AG08396 (cell line): ENCODE measurements at regions not wholly inside any gene's neighbourhood (a gene's known extent, or its start where the extent isn't known, plus 50 kb on each side); places are given as distances from the start of the nearest gene placed in this dataset.

Source experiments
- DNase-seq: peaks from one replicate; pipeline ENCODE4 v3.0.0; 2012; ENCODE audit warnings: low spot score, mixed read lengths

- DNase-seq: no peak
Measured at GRCh38 chr5:88487066-88487465, 218.4 kb upstream of the TMEM161B start.

GRCh38 chr5:88486431-88486830 lies 217.8 kb upstream of the TMEM161B start:
- DNase-seq: no peak

- DNase-seq: no peak
Measured at GRCh38 chr5:88485531-88485930, 216.9 kb upstream of the TMEM161B start.

- DNase-seq: no peak
Measured at GRCh38 chr5:88483964-88484672, 215.5 kb upstream of the TMEM161B start.

GRCh38 chr5:88480801-88481499 lies 212.3 kb upstream of the TMEM161B start:
- DNase-seq: no peak

GRCh38 chr5:88480245-88480644 lies 211.6 kb upstream of the TMEM161B start:
- DNase-seq: no peak

- DNase-seq: no peak
Measured at GRCh38 chr5:88474574-88474973, 205.9 kb upstream of the TMEM161B start.

GRCh38 chr5:88470745-88471144 lies 202.1 kb upstream of the TMEM161B start:
- no peak for DNase-seq

- no peak for DNase-seq
Measured at GRCh38 chr5:88459971-88460370, 191.3 kb upstream of the TMEM161B start.

GRCh38 chr5:88452820-88453219 lies 184.2 kb upstream of the TMEM161B start:
- DNase-seq: no peak

- DNase-seq: no peak
Measured at GRCh38 chr5:88450239-88450638, 181.6 kb upstream of the TMEM161B start.

GRCh38 chr5:88438006-88438405 lies 169.4 kb upstream of the TMEM161B start:
- DNase-seq: peak; percentile 4

GRCh38 chr5:88436290-88436689 lies 167.6 kb upstream of the TMEM161B start:
- no peak for DNase-seq

- DNase-seq: no peak
Measured at GRCh38 chr5:88428633-88429032, 160.0 kb upstream of the TMEM161B start.

GRCh38 chr5:88426441-88426840 lies 157.8 kb upstream of the TMEM161B start:
- DNase-seq: no peak

GRCh38 chr5:88425124-88425523 lies 156.5 kb upstream of the TMEM161B start:
- DNase-seq: no peak

GRCh38 chr5:88419931-88420330 lies 151.3 kb upstream of the TMEM161B start:
- DNase-seq: no peak

GRCh38 chr5:88407341-88407740 lies 138.7 kb upstream of the TMEM161B start:
- DNase-seq: no peak

- no peak for DNase-seq
Measured at GRCh38 chr5:88405783-88406182, 137.1 kb upstream of the TMEM161B start.

- DNase-seq: no peak
Measured at GRCh38 chr5:88404405-88404804, 135.8 kb upstream of the TMEM161B start.

GRCh38 chr5:88401686-88402085 lies 133.0 kb upstream of the TMEM161B start:
- DNase-seq: no peak

- no peak for DNase-seq
Measured at GRCh38 chr5:88401228-88401627, 132.6 kb upstream of the TMEM161B start.

- DNase-seq: no peak
Measured at GRCh38 chr5:88399561-88399960, 130.9 kb upstream of the TMEM161B start.

GRCh38 chr5:88398316-88398715 lies 129.7 kb upstream of the TMEM161B start:
- no peak for DNase-seq
